Keratinocyte (primary cell): ENCODE measurements at regions not wholly inside any gene's neighbourhood (a gene's known extent, or its start where the extent isn't known, plus 50 kb on each side); places are given as distances from the start of the nearest gene placed in this dataset.

Experiments used
- DNase-seq: peaks from one replicate; pipeline ENCODE4 v3.0.0-alpha.2; 2011; ENCODE audit warnings: low read depth, missing footprints, low spot score
- FAIRE-seq: peaks from 2 replicates; lab custom pipeline; 2011; peaks lifted over from hg19 to GRCh38; lab: Jason Lieb, UNC
- H2AFZ ChIP-seq: 2 replicates; pipeline ENCODE4 v1.6.0; 2012; ENCODE audit warnings: low read length, control low read depth, inconsistent platforms; ENCODE audit not compliant: control insufficient read depth
- H3K27ac ChIP-seq: 2 replicates; pipeline ENCODE4 v1.5.1; 2011; ENCODE audit warnings: low read length; ENCODE audit not compliant: control insufficient read depth, insufficient read depth
- H3K27me3 ChIP-seq: 3 replicates; pipeline ENCODE4 v1.6.0; 2011; ENCODE audit warnings: low read length; ENCODE audit not compliant: control insufficient read depth, insufficient read depth; ENCODE audit errors: extremely low read depth
- H3K36me3 ChIP-seq, 2 experiments: 2 replicates in 1 of 2; 3 replicates in 1 of 2; pipeline ENCODE4 v1.5.1; 2011; ENCODE audit warnings: low read length in 2 of 2, mild to moderate bottlenecking in 1 of 2; ENCODE audit not compliant: control insufficient read depth in 2 of 2, insufficient read depth in 2 of 2; ENCODE audit errors: extremely low read depth in 1 of 2
- H3K4me1 ChIP-seq: 3 replicates; pipeline ENCODE4 v1.5.1; 2011; ENCODE audit warnings: low read length; ENCODE audit not compliant: control insufficient read depth, insufficient read depth; ENCODE audit errors: extremely low read depth
- H3K4me2 ChIP-seq: 3 replicates; pipeline ENCODE4 v1.6.0; 2011; ENCODE audit warnings: low read depth, low read length; ENCODE audit not compliant: control insufficient read depth, insufficient read depth; ENCODE audit errors: extremely low read depth
- H3K4me3 ChIP-seq, 3 experiments: fragments of 200-600 bp in 1 of 3; sonication (generic) in 1 of 3; 2 replicates in 2 of 3; 3 replicates in 1 of 3; pipeline ENCODE4 v1.5.1; 2011 to 2016; ENCODE audit warnings: low read length in 3 of 3, mild to moderate bottlenecking in 3 of 3, control low read depth in 2 of 3, inconsistent platforms in 1 of 3, low read depth in 1 of 3, mixed read lengths in 1 of 3, mixed run types in 1 of 3, moderate library complexity in 1 of 3; ENCODE audit not compliant: control insufficient read depth in 2 of 3, insufficient read depth in 2 of 3; ENCODE audit errors: extremely low read depth in 1 of 3
- H3K79me2 ChIP-seq: 2 replicates; pipeline ENCODE4 v1.6.0; 2012; ENCODE audit warnings: low read length; ENCODE audit not compliant: control insufficient read depth, insufficient read depth
- H3K9ac ChIP-seq: 3 replicates; pipeline ENCODE4 v1.6.0; 2011; ENCODE audit warnings: low read length; ENCODE audit not compliant: control insufficient read depth, insufficient read depth; ENCODE audit errors: extremely low read depth
- H3K9me1 ChIP-seq: 3 replicates; pipeline ENCODE4 v1.6.0; 2011; ENCODE audit warnings: low read length; ENCODE audit not compliant: control insufficient read depth, insufficient read depth; ENCODE audit errors: extremely low read depth
- H3K9me3 ChIP-seq: 2 replicates; pipeline ENCODE4 v1.5.1; 2012; ENCODE audit warnings: low read depth, low read length; ENCODE audit not compliant: control insufficient read depth
- H4K20me1 ChIP-seq: 3 replicates; pipeline ENCODE4 v1.6.0; 2011; ENCODE audit warnings: low read length; ENCODE audit not compliant: control insufficient read depth, insufficient read depth; ENCODE audit errors: extremely low read depth
- EZH2 ChIP-seq: IDR thresholded peaks from one replicate; pipeline ENCODE4 v1.6.1; 2012; ENCODE audit warnings: inconsistent platforms, mild to moderate bottlenecking, low read length, moderate library complexity
- dilution Hi-C: fragments of 300-500 bp; cut with MboI; formaldehyde crosslinking; loops from one replicate; pipeline ENCODE4 v1.7.0; 2020; ENCODE audit warnings: low sequenced_read_pairs; ENCODE audit not compliant: extremely low pct_ligation_motif_present
- TF ChIP-seq, protein P1 (sequence below), 3 experiments: IDR thresholded peaks in 1 of 3; conservative IDR thresholded peaks in 1 of 3; optimal IDR thresholded peaks in 1 of 3; 2 replicates in 2 of 3; 3 replicates in 1 of 3; pipeline versions ENCODE3 to v1.5.1; 2011; ENCODE audit warnings: low read length in 3 of 3, mild to moderate bottlenecking in 3 of 3, moderate library complexity in 2 of 3, control low read depth in 1 of 3, inconsistent platforms in 1 of 3; ENCODE audit not compliant: insufficient read depth in 2 of 3; ENCODE audit errors: extremely low read depth in 1 of 3

DNA sequence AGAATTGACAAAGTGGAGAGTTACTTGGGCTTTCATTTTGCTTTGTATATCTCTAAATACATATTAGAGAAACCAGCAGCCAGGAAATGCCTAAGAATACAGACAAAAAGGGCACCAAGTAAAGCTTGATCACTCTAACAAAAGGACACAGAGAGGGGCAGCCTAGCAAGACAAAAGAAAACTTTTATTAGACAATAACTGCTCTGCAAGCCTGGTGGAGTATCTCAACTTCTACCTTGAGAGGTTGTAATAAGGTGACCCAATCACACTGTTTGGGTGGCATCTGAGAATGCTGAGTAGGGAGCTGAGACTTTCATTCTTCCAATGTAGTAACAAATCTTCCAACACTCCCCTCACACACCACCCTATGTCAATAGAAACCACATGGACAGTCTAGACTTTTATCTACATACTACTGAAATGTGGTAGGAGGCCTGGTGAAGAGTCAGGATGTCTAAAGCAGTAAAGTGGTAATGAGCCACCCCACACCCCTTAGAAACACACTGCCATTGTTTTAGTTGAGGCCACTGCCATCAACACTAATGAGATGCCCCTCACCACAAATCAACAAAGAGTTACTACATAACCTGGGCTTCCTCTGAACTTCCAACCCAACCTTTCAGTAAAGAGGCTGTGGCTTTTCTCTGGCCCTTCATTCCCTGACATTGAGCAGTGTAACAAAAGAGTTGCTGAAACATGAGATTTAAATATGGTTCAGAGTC, 726.7 kb upstream of the POU3F3 start:
- dilution Hi-C loops, result no loop called here
- Histone ChIP-seq H2AFZ (no peak overlapping the region), H4K20me1 (no peaks in the 10 kb centered on the region), H3K79me2 (no peaks in the 10 kb centered on the region), H3K27me3 (no peaks in the 10 kb centered on the region), H3K4me2 (no peak overlapping the region), H3K9ac (no peak overlapping the region), H3K9me1 (no peaks in the 10 kb centered on the region), H3K4me3 (no peak overlapping the region), H3K9me3 (no peaks in the 10 kb centered on the region), H3K36me3 (no peaks in the 10 kb centered on the region), H3K27ac (no peak overlapping the region), H3K4me1 (no peaks in the 10 kb centered on the region)
- FAIRE-seq, result no peak
- TF ChIP-seq, protein P1, sequence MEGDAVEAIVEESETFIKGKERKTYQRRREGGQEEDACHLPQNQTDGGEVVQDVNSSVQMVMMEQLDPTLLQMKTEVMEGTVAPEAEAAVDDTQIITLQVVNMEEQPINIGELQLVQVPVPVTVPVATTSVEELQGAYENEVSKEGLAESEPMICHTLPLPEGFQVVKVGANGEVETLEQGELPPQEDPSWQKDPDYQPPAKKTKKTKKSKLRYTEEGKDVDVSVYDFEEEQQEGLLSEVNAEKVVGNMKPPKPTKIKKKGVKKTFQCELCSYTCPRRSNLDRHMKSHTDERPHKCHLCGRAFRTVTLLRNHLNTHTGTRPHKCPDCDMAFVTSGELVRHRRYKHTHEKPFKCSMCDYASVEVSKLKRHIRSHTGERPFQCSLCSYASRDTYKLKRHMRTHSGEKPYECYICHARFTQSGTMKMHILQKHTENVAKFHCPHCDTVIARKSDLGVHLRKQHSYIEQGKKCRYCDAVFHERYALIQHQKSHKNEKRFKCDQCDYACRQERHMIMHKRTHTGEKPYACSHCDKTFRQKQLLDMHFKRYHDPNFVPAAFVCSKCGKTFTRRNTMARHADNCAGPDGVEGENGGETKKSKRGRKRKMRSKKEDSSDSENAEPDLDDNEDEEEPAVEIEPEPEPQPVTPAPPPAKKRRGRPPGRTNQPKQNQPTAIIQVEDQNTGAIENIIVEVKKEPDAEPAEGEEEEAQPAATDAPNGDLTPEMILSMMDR (optimal IDR thresholded peaks at IDR 0.05 in 1 of 3, IDR thresholded peaks at IDR 0.05 in 1 of 3, conservative IDR thresholded peaks at IDR 0.05 in 1 of 3; ENCODE audit: extremely low read depth in 1 of 3, insufficient read depth in 2 of 3, low read length in 3 of 3), result no peak
- no peak for TF ChIP-seq EZH2
- DNase-seq, result no peak

DNA sequence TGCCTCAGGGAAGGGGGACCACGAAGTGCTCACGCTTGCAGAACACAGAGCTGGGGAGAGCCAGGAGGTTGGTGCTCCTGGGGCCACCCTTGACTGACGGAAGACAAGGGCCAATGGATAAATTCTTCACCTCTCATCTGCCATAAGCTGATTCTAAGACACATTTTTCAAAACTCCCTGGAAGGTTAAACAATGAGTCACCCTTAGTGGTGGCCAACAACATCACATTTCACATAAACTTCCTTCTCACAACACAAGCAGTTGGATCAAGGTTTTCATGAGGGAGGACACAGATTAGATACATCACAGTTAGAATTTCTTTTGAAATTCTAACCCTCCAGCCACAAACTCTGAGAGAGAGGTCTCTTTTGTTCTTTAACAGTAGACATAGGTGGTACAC, 713.6 kb upstream of the POU3F3 start:
- Histone ChIP-seq H3K4me3 (no peak overlapping the region), H3K36me3 (no peaks in the 10 kb centered on the region), H3K4me2 (no peak overlapping the region), H3K9me3 (no peaks in the 10 kb centered on the region), H3K27ac (no peak overlapping the region), H4K20me1 (no peaks in the 10 kb centered on the region), H3K27me3 (no peaks in the 10 kb centered on the region), H2AFZ (no peak overlapping the region), H3K9me1 (no peaks in the 10 kb centered on the region), H3K9ac (no peak overlapping the region), H3K79me2 (no peaks in the 10 kb centered on the region), H3K4me1 (no peaks in the 10 kb centered on the region)
- no peak for FAIRE-seq
- dilution Hi-C loops, result no loop called here
- no peak for DNase-seq
- TF ChIP-seq EZH2, result no peak
- TF ChIP-seq, protein P1 (optimal IDR thresholded peaks at IDR 0.05 in 1 of 3, IDR thresholded peaks at IDR 0.05 in 1 of 3, conservative IDR thresholded peaks at IDR 0.05 in 1 of 3; ENCODE audit: extremely low read depth in 1 of 3, insufficient read depth in 2 of 3, low read length in 3 of 3), result no peak
